HCT116 (cell line): ENCODE measurements at regions not wholly inside any gene's neighbourhood (a gene's known extent, or its start where the extent isn't known, plus 50 kb on each side); places are given as distances from the start of the nearest gene placed in this dataset.

Source experiments
- ATAC-seq: fragments of 200-7000 bp; cut with Tn5 transposase; 2 replicates; pipeline ENCODE4 v1.9.1; 2020; ENCODE audit warnings: mild to moderate bottlenecking, moderate library complexity
- BruUV-seq: library from RNA; stranded (reverse); fragments of 400-500 nt; replicated peaks from 2 replicates; lab custom pipeline; 2021; lab: Mats Ljungman, UMichigan
- CTCF ChIA-PET: fragments of 300-600 bp; sonication (Branson Sonifier 250); formaldehyde crosslinking; loops from one replicate; lab custom pipeline; 2021; ENCODE audit warnings: antibody characterized with exemption; lab: Charles Lee
- POLR2A ChIA-PET: fragments of 300-600, 350-600 bp; sonication (Branson Sonifier 250); formaldehyde crosslinking; loops from one replicate; lab custom pipeline; 2021; ENCODE audit warnings: antibody characterized with exemption; lab: Charles Lee
- RAD21 ChIA-PET, 2 experiments: fragments of 300-600 bp; sonication (Branson Sonifier 250); formaldehyde crosslinking; loops; one replicate each; lab custom pipeline; 2023; ENCODE audit warnings: low total read pairs in 2 of 2; ENCODE audit not compliant: uncharacterized antibody in 2 of 2, unreplicated experiment in 2 of 2, low non-redundant PET in 1 of 2; lab: Charles Lee
- DNase-seq: peaks from one replicate; pipeline ENCODE4 v3.0.0-alpha.2; 2010; ENCODE audit warnings: low read depth, low spot score
- H2AFZ ChIP-seq: fragments of 200-600 bp; shearing (Covaris generic), sonication (generic); 2 replicates; pipeline ENCODE4 v1.6.1; 2017; ENCODE audit warnings: low read depth, mixed run types, mixed read lengths, antibody characterized with exemption, low read length; ENCODE audit not compliant: poor library complexity, severe bottlenecking
- H3K27ac ChIP-seq: 2 replicates; pipeline ENCODE4 v1.5.1; 2012; ENCODE audit warnings: low read depth, low read length
- H3K27me3 ChIP-seq: fragments of 200-600 bp; sonication (generic); 2 replicates; pipeline ENCODE4 v1.6.1; 2016; ENCODE audit warnings: mixed run types, low read length, mixed read lengths; ENCODE audit not compliant: insufficient read depth
- H3K36me3 ChIP-seq, 2 experiments: fragments of 200-500 bp in 1 of 2; fragments of 200-600 bp in 1 of 2; sonication (Bioruptor generic) in 1 of 2; sonication (generic) in 1 of 2; 2 replicates each; pipeline versions ENCODE4 v1.5.1 to v1.6.1; 2014 to 2016; ENCODE audit warnings: low read length in 2 of 2, inconsistent platforms in 1 of 2, mixed read lengths in 1 of 2, mixed run types in 1 of 2; ENCODE audit not compliant: insufficient read depth in 2 of 2, control insufficient read depth in 1 of 2
- H3K4me1 ChIP-seq, 2 experiments: fragments of 200-600 bp in 1 of 2; sonication (generic) in 1 of 2; 2 replicates each; pipeline versions ENCODE4 v1.5.1 to v1.6.1; 2012 to 2017; ENCODE audit warnings: low read length in 2 of 2, inconsistent platforms in 1 of 2, mild to moderate bottlenecking in 1 of 2, mixed read lengths in 1 of 2, mixed run types in 1 of 2, moderate library complexity in 1 of 2; ENCODE audit not compliant: insufficient read depth in 2 of 2, control insufficient read depth in 1 of 2
- H3K4me2 ChIP-seq: fragments of 200-600 bp; sonication (generic); 2 replicates; pipeline ENCODE4 v1.6.1; 2017; ENCODE audit warnings: mixed run types, low read length, mixed read lengths
- H3K4me3 ChIP-seq, 2 experiments: fragments of 200-600 bp in 1 of 2; sonication (generic) in 1 of 2; replicated peaks in 1 of 2; 2 replicates each; pipeline ENCODE4 v1.5.1; 2011 to 2016; ENCODE audit warnings: low read length in 2 of 2, control low read depth in 1 of 2, low read depth in 1 of 2, mild to moderate bottlenecking in 1 of 2, mixed read lengths in 1 of 2, mixed run types in 1 of 2
- H3K79me2 ChIP-seq: fragments of 200-600 bp; sonication (generic); 2 replicates; pipeline ENCODE4 v1.6.1; 2017; ENCODE audit warnings: mild to moderate bottlenecking, mixed run types, low read length, moderate library complexity, mixed read lengths; ENCODE audit not compliant: insufficient read depth
- H3K9ac ChIP-seq: fragments of 200-600 bp; sonication (generic); 2 replicates; pipeline ENCODE4 v1.6.1; 2016; ENCODE audit warnings: low read length, mixed read lengths
- H3K9me2 ChIP-seq: fragments of 200-600 bp; sonication (generic), shearing (Covaris generic); 2 replicates; pipeline ENCODE4 v1.6.1; 2017; ENCODE audit warnings: mixed run types, mild to moderate bottlenecking, moderate library complexity; ENCODE audit not compliant: insufficient read depth
- H3K9me3 ChIP-seq, 2 experiments: fragments of 200-500 bp in 1 of 2; fragments of 200-600 bp in 1 of 2; sonication (Bioruptor generic) in 1 of 2; sonication (generic) in 1 of 2; 2 replicates each; pipeline ENCODE4 v1.6.1; 2014 to 2017; ENCODE audit warnings: low read length in 2 of 2, mixed read lengths in 2 of 2, inconsistent platforms in 1 of 2, low read depth in 1 of 2, mild to moderate bottlenecking in 1 of 2, mixed run types in 1 of 2, moderate library complexity in 1 of 2; ENCODE audit not compliant: control insufficient read depth in 1 of 2, insufficient read depth in 1 of 2
- H4K20me1 ChIP-seq: fragments of 200-600 bp; sonication (generic), shearing (Covaris generic); 2 replicates; pipeline ENCODE4 v1.6.1; 2017; ENCODE audit warnings: mixed run types, mild to moderate bottlenecking, moderate library complexity; ENCODE audit not compliant: insufficient read depth
- ATF3 ChIP-seq: IDR thresholded peaks from 2 replicates; pipeline ENCODE4 v1.6.1; 2012
- CBX3 ChIP-seq: IDR thresholded peaks from 2 replicates; pipeline ENCODE4 v1.6.1; 2012; ENCODE audit warnings: low read depth
- CEBPB ChIP-seq: IDR thresholded peaks from 2 replicates; pipeline ENCODE4 v1.6.1; 2012; ENCODE audit warnings: low read depth
- ELF1 ChIP-seq: IDR thresholded peaks from 2 replicates; pipeline ENCODE4 v1.6.1; 2012; ENCODE audit warnings: low read depth, borderline replicate concordance
- EZH2 ChIP-seq: fragments of 200-600 bp; sonication (generic); IDR thresholded peaks from 2 replicates; pipeline ENCODE4 v1.6.1; 2017; ENCODE audit warnings: antibody characterized with exemption, mixed run types
- EZH2phosphoT487 ChIP-seq: fragments of 200-600 bp; IDR thresholded peaks from 2 replicates; pipeline ENCODE4 v1.6.1; 2018; ENCODE audit warnings: antibody characterized with exemption, borderline replicate concordance
- JUND ChIP-seq: IDR thresholded peaks from 2 replicates; pipeline ENCODE4 v1.6.1; 2012
- MAX ChIP-seq: IDR thresholded peaks from 2 replicates; pipeline ENCODE4 v1.6.1; 2012
- POLR2A ChIP-seq: IDR thresholded peaks from 2 replicates; pipeline ENCODE4 v1.7.0; 2011; ENCODE audit warnings: borderline replicate concordance; ENCODE audit not compliant: insufficient read depth, insufficient read length; ENCODE audit errors: extremely low read depth
- POLR2AphosphoS5 ChIP-seq: IDR thresholded peaks from 2 replicates; pipeline ENCODE4 v1.6.1; 2011; ENCODE audit warnings: mild to moderate bottlenecking, low read depth, low read length, moderate library complexity
- RAD21 ChIP-seq: IDR thresholded peaks from 2 replicates; pipeline ENCODE4 v1.6.1; 2012; ENCODE audit warnings: low read depth, mild to moderate bottlenecking
- REST ChIP-seq: IDR thresholded peaks from 2 replicates; pipeline ENCODE4 v1.6.1; 2012; ENCODE audit warnings: low read depth
- SIN3A ChIP-seq: IDR thresholded peaks from 2 replicates; pipeline ENCODE4 v1.6.1; 2012; ENCODE audit warnings: low read depth
- SP1 ChIP-seq: IDR thresholded peaks from 2 replicates; pipeline ENCODE4 v1.6.1; 2012; ENCODE audit warnings: low read depth
- TCF7L2 ChIP-seq: IDR thresholded peaks from 2 replicates; pipeline ENCODE4 v1.7.0; 2011; ENCODE audit warnings: borderline replicate concordance, inconsistent platforms; ENCODE audit not compliant: insufficient read depth, insufficient read length; ENCODE audit errors: extremely low read depth
- YY1 ChIP-seq: IDR thresholded peaks from 2 replicates; pipeline ENCODE4 v1.6.1; 2011; ENCODE audit warnings: low read length, low read depth, moderate library complexity, mild to moderate bottlenecking; ENCODE audit not compliant: insufficient replicate concordance; ENCODE audit errors: extremely low read depth
- ZBTB33 ChIP-seq: IDR thresholded peaks from 2 replicates; pipeline ENCODE4 v1.6.1; 2011; ENCODE audit warnings: mild to moderate bottlenecking, low read length, moderate library complexity; ENCODE audit not compliant: insufficient replicate concordance; ENCODE audit errors: extremely low read depth
- ZFX ChIP-seq: fragments of 450-650 bp; IDR thresholded peaks from 2 replicates; pipeline ENCODE4 v1.6.1; 2017
- ZNF274 ChIP-seq: fragments of 200-500 bp; sonication (Bioruptor generic); IDR thresholded peaks from 2 replicates; pipeline ENCODE4 v1.6.1; 2014; ENCODE audit warnings: mild to moderate bottlenecking, low read depth, low read length, inconsistent platforms
- intact Hi-C: fragments of 100-400 bp; cut with micrococcal nuclease; formaldehyde crosslinking; loops from 2 replicates; pipeline ENCODE4 v1.10.0; 2022
- TF ChIP-seq, protein P1 (sequence below), 3 experiments: fragments of 200-600 bp in 1 of 3; sonication (generic) in 1 of 3; IDR thresholded peaks in 2 of 3; conservative IDR thresholded peaks in 1 of 3; 2 replicates each; pipeline ENCODE4 v1.5.1; 2012 to 2017; ENCODE audit warnings: low read depth in 2 of 3, low read length in 2 of 3, antibody characterized with exemption in 1 of 3, borderline replicate concordance in 1 of 3, control low read depth in 1 of 3, mild to moderate bottlenecking in 1 of 3, mixed read lengths in 1 of 3, mixed run types in 1 of 3, moderate library complexity in 1 of 3; ENCODE audit not compliant: insufficient read depth in 1 of 3

- ChIA-PET CTCF (no interaction called here), POLR2A (no interaction called here), RAD21 (no interaction called here)
- no peaks in the 10 kb centered on the region for H3K36me3 ChIP-seq
- no peaks in the 10 kb centered on the region for H4K20me1 ChIP-seq
- no peak for ATAC-seq
- no peaks in the 10 kb centered on the region for H3K9me3 ChIP-seq
- H3K9me2 ChIP-seq: no peaks in the 10 kb centered on the region
- TF ChIP-seq TCF7L2: no peak
- no peak for TF ChIP-seq ZNF274
- no peak for TF ChIP-seq ELF1
- no peak for TF ChIP-seq YY1
- no peak for TF ChIP-seq CBX3
- TF ChIP-seq RAD21: no peak
- TF ChIP-seq POLR2A: no peak
- no peak for TF ChIP-seq JUND
- TF ChIP-seq MAX: no peak
- no peak for TF ChIP-seq POLR2AphosphoS5
- no peak for TF ChIP-seq ZFX
- no peak for TF ChIP-seq SP1
- TF ChIP-seq CEBPB: no peak
- TF ChIP-seq, protein P1, sequence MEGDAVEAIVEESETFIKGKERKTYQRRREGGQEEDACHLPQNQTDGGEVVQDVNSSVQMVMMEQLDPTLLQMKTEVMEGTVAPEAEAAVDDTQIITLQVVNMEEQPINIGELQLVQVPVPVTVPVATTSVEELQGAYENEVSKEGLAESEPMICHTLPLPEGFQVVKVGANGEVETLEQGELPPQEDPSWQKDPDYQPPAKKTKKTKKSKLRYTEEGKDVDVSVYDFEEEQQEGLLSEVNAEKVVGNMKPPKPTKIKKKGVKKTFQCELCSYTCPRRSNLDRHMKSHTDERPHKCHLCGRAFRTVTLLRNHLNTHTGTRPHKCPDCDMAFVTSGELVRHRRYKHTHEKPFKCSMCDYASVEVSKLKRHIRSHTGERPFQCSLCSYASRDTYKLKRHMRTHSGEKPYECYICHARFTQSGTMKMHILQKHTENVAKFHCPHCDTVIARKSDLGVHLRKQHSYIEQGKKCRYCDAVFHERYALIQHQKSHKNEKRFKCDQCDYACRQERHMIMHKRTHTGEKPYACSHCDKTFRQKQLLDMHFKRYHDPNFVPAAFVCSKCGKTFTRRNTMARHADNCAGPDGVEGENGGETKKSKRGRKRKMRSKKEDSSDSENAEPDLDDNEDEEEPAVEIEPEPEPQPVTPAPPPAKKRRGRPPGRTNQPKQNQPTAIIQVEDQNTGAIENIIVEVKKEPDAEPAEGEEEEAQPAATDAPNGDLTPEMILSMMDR (IDR thresholded peaks at IDR 0.05 in 2 of 3, conservative IDR thresholded peaks at IDR 0.05 in 1 of 3; ENCODE audit: borderline replicate concordance in 1 of 3, insufficient read depth in 1 of 3, low read depth in 2 of 3, low read length in 2 of 3): no peak
- no peak for TF ChIP-seq EZH2phosphoT487
- no peak for TF ChIP-seq REST
- TF ChIP-seq ZBTB33: no peak
- no peak for TF ChIP-seq EZH2
- no peak for TF ChIP-seq SIN3A
- TF ChIP-seq ATF3: no peak
- no peak overlapping the region for H3K9ac ChIP-seq
- H3K79me2 ChIP-seq: no peaks in the 10 kb centered on the region
- H3K27me3 ChIP-seq: no peaks in the 10 kb centered on the region
- H2AFZ ChIP-seq: no peak overlapping the region
- H3K4me3 ChIP-seq: no peak overlapping the region
- no peak overlapping the region for H3K4me2 ChIP-seq
- DNase-seq: no peak
- H3K27ac ChIP-seq: no peak overlapping the region
- no peaks in the 10 kb centered on the region; a peak in 1 of 4 replicates for H3K4me1 ChIP-seq
- intact Hi-C loops: no loop called here
- BruUV-seq: no TSS peak
Measured at GRCh38 chr2:209260281-209260680, 163.6 kb upstream of the MAP2 start.
